ENCODE measurements at regions not wholly inside any gene's neighbourhood (a gene's known extent, or its start where the extent isn't known, plus 50 kb on each side); places are given as distances from the start of the nearest gene placed in this dataset.
"Not testable (repeated sequence)": the region's sequence is repeated elsewhere in the genome, so short reads cannot be mapped to it uniquely, and the experiment has no call there.

DNA sequence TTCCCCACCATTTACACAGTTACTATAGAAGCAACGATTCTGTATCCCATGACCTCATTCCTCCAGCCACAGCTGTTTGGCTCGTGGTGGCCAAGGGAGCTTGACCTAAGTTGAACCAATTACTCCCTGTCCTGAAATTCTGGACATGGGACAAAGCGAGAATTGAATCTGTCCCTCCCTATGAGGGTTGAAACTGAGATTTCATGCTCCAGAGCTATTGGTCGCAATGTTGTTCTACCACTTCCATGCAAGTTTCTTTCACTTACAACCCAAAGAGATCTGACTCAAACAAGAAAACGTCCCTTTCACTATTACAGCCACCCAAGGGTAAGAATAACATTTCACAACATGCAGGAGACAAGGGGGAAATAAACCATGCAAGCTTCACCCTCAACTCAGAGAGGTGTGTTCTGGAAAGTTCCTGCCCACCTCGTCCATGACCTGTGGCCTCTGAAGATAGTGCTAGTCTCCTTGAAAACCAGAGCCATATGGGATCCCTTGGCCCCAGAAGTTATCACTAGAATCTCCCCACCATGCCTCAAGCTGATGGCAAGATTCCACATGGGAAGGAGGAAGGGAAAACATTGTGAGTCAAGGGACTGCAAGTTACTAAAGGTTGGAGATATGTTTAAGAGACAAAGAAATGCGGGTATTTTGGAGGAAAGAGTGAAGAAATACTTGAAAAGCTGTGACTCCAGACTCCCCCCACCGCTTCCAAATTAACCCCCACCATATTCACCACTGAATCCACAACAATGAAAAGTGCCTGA, 74.5 kb upstream of the SRSF6 start:
- TF ChIP-seq CTCF (IDR thresholded peaks at IDR 0.05; ENCODE audit: extremely low read depth, missing control alignments), result no peak
- no peak for DNase-seq (ENCODE audit: low spot score)

DNA sequence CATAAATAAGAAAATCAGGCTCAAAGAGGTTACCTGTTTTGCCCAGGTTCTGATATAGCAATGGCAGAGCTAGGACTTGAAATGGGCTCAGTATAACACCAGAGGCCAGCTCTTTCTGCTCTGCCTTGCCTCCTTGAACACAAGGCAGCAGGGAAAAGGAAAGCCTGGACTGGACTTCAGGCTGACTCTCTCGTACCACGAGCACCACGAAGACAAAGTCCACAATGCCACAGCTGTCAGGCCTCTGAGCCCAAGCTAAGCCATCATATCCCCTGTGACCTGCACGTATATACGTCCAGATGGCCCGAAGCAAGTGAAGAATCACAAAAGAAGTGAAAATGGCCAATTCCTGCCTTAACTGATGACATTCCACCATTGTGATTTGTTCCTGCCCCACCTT, 75.6 kb upstream of the SRSF6 start:
- not testable (repeated sequence) for DNase-seq (ENCODE audit: low spot score)

DNA sequence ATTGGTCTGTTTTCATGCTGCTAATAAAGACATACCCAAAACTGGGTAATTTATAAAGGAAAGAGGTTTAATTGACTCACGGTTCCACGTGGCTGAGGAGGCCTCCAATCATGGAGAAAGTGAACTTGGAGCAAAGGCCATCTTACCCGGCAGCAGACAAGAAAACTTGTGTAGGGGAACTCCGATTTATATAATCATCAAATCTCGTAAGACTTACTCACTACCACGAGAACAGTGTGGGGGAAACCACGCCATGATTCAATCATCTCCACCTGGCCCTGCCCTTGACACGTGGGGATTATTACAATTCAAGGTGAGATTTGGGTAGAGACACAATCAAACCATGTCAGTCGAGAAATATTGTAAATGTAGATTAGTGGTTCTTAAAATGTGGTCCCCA, 76.2 kb upstream of the SRSF6 start:
- not testable (repeated sequence) for DNase-seq (ENCODE audit: low spot score)

GRCh38 chr20:43379239-43379917, 78.3 kb upstream of the SRSF6 start:
- no peak for DNase-seq (ENCODE audit: low spot score)
- TF ChIP-seq CTCF (IDR thresholded peaks at IDR 0.05; ENCODE audit: extremely low read depth, missing control alignments), result no peak

DNA sequence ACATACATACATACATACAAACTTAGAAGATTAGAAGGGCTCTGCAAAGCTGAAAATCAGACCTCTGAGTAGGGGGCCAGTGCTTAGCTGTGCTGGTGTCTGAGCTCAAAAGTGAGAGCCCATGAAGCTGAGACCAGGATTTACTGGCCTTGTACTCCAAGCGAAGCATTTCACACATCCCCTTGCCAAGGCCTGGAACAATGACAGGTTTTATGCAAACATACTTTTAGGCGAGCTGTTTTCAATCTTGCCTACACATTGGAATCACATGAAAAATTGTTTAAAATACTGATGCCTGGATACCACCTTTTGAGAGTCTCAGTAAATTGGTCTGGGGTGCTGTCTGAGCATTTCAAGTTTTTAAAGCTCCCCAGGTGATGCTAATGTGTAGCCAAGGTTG, 80.9 kb upstream of the SRSF6 start:
- TF ChIP-seq CTCF (IDR thresholded peaks at IDR 0.05; ENCODE audit: extremely low read depth, missing control alignments), result no peak
- DNase-seq (ENCODE audit: low spot score), result no peak

DNA sequence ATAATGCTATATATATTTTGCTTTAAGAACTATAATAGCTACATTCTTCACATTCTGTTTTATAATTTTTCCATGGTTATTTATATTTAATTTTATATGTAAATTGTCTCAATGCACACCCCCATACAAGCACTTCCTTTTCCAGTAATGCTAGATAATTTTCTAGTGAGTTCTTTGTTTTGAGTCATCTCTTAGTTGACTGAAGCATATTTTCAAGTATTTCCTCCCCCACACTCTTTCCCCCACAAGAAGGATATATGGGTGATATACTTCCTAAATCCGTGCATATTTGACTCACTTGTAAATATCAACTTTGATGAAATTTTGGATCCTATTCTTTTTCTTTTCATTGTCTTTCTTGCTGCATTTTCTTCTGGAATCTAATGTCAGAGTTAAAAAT, 82.1 kb upstream of the SRSF6 start:
- no peak for TF ChIP-seq CTCF (IDR thresholded peaks at IDR 0.05; ENCODE audit: extremely low read depth, missing control alignments)
- no peak for DNase-seq (ENCODE audit: low spot score)

GRCh38 chr20:43372051-43372450, 85.6 kb upstream of the SRSF6 start:
- no peak for DNase-seq (ENCODE audit: low spot score)
- no peak for TF ChIP-seq CTCF (IDR thresholded peaks at IDR 0.05; ENCODE audit: extremely low read depth, missing control alignments)

- no peak for DNase-seq (ENCODE audit: low spot score)
- no peak for TF ChIP-seq CTCF (IDR thresholded peaks at IDR 0.05; ENCODE audit: extremely low read depth, missing control alignments)
These were observed 92.0 kb upstream of the SRSF6 start for GRCh38 chr20:43365691-43366090.
